ENCODE measurements at regions not wholly inside any gene's neighbourhood (a gene's known extent, or its start where the extent isn't known, plus 50 kb on each side); places are given as distances from the start of the nearest gene placed in this dataset.
A peak's percentile ranks its signal among the peaks of the same experiment; 100 is the strongest.

DNA sequence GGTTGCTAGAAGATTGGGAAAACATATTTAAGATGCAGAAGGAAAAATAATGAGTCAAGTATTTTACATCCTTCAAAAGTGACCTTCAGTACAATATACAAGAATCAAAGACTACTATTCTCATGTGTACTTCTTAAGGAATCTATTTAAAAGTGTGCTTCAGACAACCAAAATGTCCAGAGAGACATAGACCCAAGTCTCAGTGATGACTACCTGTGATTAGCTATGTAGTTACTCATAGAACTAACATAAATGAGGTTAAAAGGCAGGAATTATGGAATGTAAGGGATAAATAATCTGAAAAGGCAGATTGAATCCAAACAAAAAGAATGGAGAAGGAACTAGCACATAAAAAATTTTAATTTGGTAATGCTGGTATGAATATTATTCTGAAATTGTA is 634.7 kb upstream of the FAM241A start:
- no peak for DNase-seq
- H3K27me3 ChIP-seq: no peaks in the 10 kb centered on the region
- H3K4me3 ChIP-seq: no peak overlapping the region
- H3K36me3 ChIP-seq: no peaks in the 10 kb centered on the region
- H3K9me3 ChIP-seq: no peaks in the 10 kb centered on the region

DNA sequence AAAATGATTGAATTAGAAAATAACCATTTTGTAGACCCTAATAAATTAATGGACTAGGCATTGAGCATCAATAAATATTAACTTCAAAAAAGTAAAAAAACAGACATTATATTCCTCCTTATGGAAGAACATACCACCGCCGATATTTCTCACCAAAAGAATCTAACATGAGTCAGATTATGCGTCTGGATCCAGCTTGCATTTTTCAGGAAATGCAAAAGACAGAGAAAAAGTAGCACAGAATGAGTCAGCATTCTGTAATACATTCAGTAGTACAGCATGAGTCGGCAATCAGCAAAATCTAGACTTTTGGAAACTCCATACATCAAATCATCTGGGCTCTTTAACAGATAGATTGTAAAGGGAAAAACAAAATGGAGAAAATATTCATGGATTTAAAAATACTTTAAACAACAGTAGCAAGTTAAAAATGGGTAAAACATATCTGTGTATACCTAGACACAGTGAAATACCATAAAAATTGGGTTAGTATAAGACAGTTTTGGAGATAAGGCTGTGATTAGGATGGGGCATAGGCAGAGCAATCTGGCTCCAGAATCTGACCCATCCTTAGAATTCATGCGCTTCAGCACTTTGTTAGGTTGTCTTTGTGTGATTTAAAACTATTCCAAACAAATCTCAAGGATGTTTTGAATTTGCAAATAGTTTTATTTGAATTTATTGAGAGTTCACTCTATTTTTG is 633.0 kb upstream of the FAM241A start:
- no peaks in the 10 kb centered on the region for H3K27me3 ChIP-seq
- H3K4me3 ChIP-seq: no peak overlapping the region
- DNase-seq: peak; percentile 2
- no peaks in the 10 kb centered on the region for H3K36me3 ChIP-seq
- H3K9me3 ChIP-seq: no peaks in the 10 kb centered on the region

- no peaks in the 10 kb centered on the region for H3K36me3 ChIP-seq
- H3K9me3 ChIP-seq: no peaks in the 10 kb centered on the region
- no peaks in the 10 kb centered on the region for H3K27me3 ChIP-seq
- no peak for DNase-seq
- H3K4me3 ChIP-seq: no peak overlapping the region
Measured at GRCh38 chr4:111519683-111520082, 625.6 kb upstream of the FAM241A start.

DNA sequence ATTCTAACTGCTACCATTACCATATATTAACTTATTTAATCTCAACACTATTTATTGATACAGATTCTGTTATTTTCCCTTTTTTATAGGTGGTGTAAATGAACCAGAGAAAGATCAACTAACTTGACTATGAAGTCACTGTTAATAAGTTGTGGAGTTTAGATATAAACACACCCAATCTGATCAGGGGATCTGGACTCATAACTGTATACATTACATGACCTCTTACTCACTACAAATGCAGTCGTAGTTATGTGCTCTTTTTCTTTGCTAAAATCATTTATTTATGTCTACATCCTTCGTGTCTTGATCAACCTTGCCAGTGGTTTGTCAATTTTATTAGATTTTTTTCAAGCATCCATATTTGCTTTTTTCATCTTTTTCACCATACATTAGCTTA is 614.8 kb upstream of the FAM241A start:
- H3K27me3 ChIP-seq: no peaks in the 10 kb centered on the region
- no peaks in the 10 kb centered on the region for H3K36me3 ChIP-seq
- no peak overlapping the region for H3K4me3 ChIP-seq
- no peak for DNase-seq
- H3K9me3 ChIP-seq: no peaks in the 10 kb centered on the region

GRCh38 chr4:111535792-111536191 is 609.5 kb upstream of the FAM241A start:
- H3K9me3 ChIP-seq: no peaks in the 10 kb centered on the region
- no peak for DNase-seq
- no peak overlapping the region for H3K4me3 ChIP-seq
- H3K36me3 ChIP-seq: no peaks in the 10 kb centered on the region
- H3K27me3 ChIP-seq: no peaks in the 10 kb centered on the region

GRCh38 chr4:111537165-111537564 is 608.1 kb upstream of the FAM241A start:
- no peak for DNase-seq
- no peaks in the 10 kb centered on the region for H3K36me3 ChIP-seq
- no peaks in the 10 kb centered on the region for H3K9me3 ChIP-seq
- no peaks in the 10 kb centered on the region for H3K27me3 ChIP-seq
- H3K4me3 ChIP-seq: no peak overlapping the region

DNA sequence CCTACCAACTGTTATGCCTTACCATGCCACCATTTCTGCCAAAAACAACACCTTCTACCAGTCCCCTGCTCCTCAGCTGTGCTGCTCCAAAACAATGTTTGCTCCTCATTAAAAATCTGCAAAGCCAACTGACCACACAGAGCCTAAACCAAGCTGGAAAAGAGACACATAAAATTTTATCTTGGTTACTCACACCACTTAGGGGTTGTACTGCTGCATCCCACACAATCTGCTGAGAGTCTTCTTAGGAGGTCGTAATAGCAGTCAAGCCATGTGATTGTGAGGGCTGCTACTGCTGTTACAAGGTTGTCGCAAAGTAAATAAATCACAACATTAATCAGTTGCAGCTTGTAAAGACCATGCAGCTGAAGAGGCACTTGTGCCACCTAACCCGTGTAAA is 607.4 kb upstream of the FAM241A start:
- no peaks in the 10 kb centered on the region for H3K36me3 ChIP-seq
- no peak overlapping the region for H3K4me3 ChIP-seq
- DNase-seq: no peak
- H3K27me3 ChIP-seq: no peaks in the 10 kb centered on the region
- H3K9me3 ChIP-seq: no peaks in the 10 kb centered on the region

DNA sequence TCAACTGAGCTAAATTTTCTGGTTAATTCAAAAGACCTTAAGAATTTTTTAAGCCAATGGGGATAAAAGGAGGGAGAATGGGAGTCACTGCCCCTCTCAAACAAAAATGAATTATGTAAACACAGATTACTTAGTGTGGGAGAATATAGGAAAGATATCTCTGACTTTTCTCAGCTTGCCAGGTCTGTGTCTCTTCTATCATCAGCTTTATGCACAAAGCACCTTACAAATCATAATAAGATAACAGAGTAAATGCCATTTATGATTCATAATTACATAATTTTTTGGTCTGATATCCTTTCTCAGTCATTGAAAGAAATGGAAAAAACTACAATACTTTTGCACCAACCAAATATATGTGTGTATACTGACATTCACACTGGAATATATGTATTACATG is 604.6 kb upstream of the FAM241A start:
- no peaks in the 10 kb centered on the region for H3K9me3 ChIP-seq
- DNase-seq: no peak
- H3K36me3 ChIP-seq: no peaks in the 10 kb centered on the region
- H3K27me3 ChIP-seq: no peaks in the 10 kb centered on the region
- H3K4me3 ChIP-seq: no peak overlapping the region

DNA sequence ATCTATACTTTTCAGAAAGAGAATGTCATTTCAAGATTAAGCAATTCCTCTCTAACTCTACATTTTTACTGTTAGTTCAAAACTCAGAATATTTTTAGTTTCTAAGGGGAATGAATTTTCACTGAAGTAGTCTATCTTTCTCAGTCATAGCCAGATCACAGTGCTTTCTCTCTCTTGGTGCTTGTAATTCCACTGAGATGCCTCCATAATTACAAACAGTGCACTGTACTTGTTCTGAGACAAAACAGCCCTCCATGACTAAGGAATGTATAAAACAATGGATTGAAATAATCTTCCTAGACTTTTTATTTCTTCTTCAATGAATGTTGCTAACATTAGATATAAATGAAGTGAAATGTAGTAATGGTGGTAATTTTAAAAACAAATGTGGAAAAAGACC is 603.2 kb upstream of the FAM241A start:
- Histone ChIP-seq H3K9me3 (no peaks in the 10 kb centered on the region), H3K4me3 (no peak overlapping the region), H3K36me3 (no peaks in the 10 kb centered on the region), H3K27me3 (no peaks in the 10 kb centered on the region)
- DNase-seq: no peak

GRCh38 chr4:111546881-111547280 is 598.4 kb upstream of the FAM241A start:
- Histone ChIP-seq H3K9me3 (no peaks in the 10 kb centered on the region), H3K4me3 (no peak overlapping the region), H3K36me3 (no peaks in the 10 kb centered on the region), H3K27me3 (no peaks in the 10 kb centered on the region)
- DNase-seq: no peak

- Histone ChIP-seq H3K9me3 (no peaks in the 10 kb centered on the region), H3K4me3 (no peak overlapping the region), H3K36me3 (no peaks in the 10 kb centered on the region), H3K27me3 (no peaks in the 10 kb centered on the region)
- no peak for DNase-seq
Measured at GRCh38 chr4:111556141-111556781, 589.0 kb upstream of the FAM241A start.

DNA sequence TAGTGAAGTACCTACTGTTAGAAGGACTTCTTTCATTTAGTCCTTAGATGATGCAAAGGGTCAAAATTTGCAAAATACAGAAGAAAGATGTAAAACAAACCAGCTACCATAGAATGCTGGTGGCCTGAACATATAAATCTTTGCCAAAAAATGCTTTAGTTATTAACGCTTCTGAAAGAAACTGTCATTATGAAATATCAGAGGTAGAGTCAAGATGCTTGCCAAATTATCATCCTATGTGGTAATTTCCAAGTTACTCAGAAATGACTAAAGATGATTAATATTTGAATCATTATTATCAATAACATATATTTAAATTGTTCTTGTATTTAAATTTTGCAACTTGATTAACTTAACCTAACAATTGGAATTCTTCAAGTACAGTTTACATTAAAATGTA is 588.4 kb upstream of the FAM241A start:
- DNase-seq: no peak
- Histone ChIP-seq H3K4me3 (no peak overlapping the region), H3K36me3 (no peaks in the 10 kb centered on the region), H3K9me3 (no peaks in the 10 kb centered on the region), H3K27me3 (no peaks in the 10 kb centered on the region)

DNA sequence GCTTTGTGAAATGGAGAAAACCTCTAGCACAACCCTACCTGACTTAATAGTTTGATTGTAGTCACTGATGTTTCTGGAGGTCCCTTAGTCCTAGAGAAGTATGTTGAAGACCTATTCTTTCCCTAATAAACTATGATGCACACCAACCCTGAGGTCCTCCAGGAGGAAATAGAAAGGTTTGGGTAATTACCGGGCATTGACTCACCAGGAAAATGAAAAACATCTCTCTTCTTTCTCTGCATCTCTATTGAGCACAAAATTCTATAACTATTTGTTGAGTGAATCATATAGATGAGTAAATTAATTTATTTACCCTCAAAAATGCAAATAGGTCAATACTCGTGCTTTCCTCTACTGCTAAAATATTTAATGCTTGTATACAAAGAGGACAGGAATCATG is 582.4 kb upstream of the FAM241A start:
- no peaks in the 10 kb centered on the region for H3K27me3 ChIP-seq
- H3K9me3 ChIP-seq: no peaks in the 10 kb centered on the region
- no peak overlapping the region for H3K4me3 ChIP-seq
- H3K36me3 ChIP-seq: no peaks in the 10 kb centered on the region
- DNase-seq: no peak

GRCh38 chr4:111572470-111572869 is 572.8 kb upstream of the FAM241A start:
- no peaks in the 10 kb centered on the region for H3K27me3 ChIP-seq
- H3K36me3 ChIP-seq: no peaks in the 10 kb centered on the region
- DNase-seq: no peak

DNA sequence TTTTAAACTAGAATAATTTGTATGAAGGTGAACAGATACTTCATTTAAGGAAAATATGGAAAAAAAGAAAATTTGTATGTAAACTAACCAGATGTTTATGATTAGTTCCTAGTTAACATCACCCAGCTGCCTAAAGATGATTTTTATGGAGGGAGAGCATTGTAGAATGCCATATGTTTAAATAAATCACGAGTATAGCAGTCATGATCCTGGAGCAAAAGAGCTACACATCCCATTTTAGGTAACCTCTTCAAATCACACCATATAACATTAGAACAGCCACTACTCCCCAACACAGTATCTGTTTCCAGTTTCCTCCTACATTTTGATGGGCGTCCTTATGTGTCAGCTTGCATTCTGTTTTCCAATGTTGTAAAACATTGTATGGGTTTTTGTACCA is 571.9 kb upstream of the FAM241A start:
- no peak for DNase-seq
- no peaks in the 10 kb centered on the region for H3K27me3 ChIP-seq

More at GRCh38 chr4:111572470-111572869, 572.8 kb upstream of the FAM241A start:
- Histone ChIP-seq H3K9me3 (no peaks in the 10 kb centered on the region), H3K4me3 (no peak overlapping the region)

DNA sequence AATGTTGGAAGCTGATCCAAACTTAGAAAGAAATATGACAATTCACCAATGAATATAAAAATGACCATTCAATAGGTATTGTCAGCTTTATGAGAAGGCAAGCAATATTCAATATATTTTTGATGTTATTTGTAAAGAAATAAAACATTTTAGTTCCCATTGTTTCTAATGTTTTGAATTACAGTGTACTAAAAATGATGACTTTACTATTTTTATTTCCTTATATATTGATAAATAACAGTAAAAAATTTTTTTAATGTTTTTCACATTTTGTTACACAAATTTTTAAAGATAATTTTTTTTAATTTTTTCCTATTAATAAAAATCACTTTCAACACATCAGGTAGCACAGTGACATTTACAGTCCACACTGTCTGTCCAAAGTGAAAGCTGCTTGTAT is 565.5 kb upstream of the FAM241A start:
- no peak for DNase-seq
- Histone ChIP-seq H3K27me3 (no peaks in the 10 kb centered on the region), H3K4me3 (no peak overlapping the region)

More for the DNA sequence above, 571.9 kb upstream of the FAM241A start:
- H3K4me3 ChIP-seq: no peak overlapping the region
- no peaks in the 10 kb centered on the region for H3K9me3 ChIP-seq
- H3K36me3 ChIP-seq: no peaks in the 10 kb centered on the region

GRCh38 chr4:111595456-111595855 is 549.8 kb upstream of the FAM241A start:
- H3K36me3 ChIP-seq: no peaks in the 10 kb centered on the region
- no peak overlapping the region for H3K4me3 ChIP-seq
- no peaks in the 10 kb centered on the region for H3K9me3 ChIP-seq
- H3K27me3 ChIP-seq: no peaks in the 10 kb centered on the region
- no peak for DNase-seq

More for the DNA sequence above, 565.5 kb upstream of the FAM241A start:
- Histone ChIP-seq H3K9me3 (no peaks in the 10 kb centered on the region), H3K36me3 (no peaks in the 10 kb centered on the region)

- H3K27me3 ChIP-seq: no peaks in the 10 kb centered on the region
- DNase-seq: no peak
- H3K9me3 ChIP-seq: no peaks in the 10 kb centered on the region
- H3K4me3 ChIP-seq: no peak overlapping the region
- no peaks in the 10 kb centered on the region for H3K36me3 ChIP-seq
Measured at GRCh38 chr4:111596491-111596890, 548.8 kb upstream of the FAM241A start.

Data from MG63 (cell line).